ENCODE measurements at regions not wholly inside any gene's neighbourhood (a gene's known extent, or its start where the extent isn't known, plus 50 kb on each side); places are given as distances from the start of the nearest gene placed in this dataset.

DNA sequence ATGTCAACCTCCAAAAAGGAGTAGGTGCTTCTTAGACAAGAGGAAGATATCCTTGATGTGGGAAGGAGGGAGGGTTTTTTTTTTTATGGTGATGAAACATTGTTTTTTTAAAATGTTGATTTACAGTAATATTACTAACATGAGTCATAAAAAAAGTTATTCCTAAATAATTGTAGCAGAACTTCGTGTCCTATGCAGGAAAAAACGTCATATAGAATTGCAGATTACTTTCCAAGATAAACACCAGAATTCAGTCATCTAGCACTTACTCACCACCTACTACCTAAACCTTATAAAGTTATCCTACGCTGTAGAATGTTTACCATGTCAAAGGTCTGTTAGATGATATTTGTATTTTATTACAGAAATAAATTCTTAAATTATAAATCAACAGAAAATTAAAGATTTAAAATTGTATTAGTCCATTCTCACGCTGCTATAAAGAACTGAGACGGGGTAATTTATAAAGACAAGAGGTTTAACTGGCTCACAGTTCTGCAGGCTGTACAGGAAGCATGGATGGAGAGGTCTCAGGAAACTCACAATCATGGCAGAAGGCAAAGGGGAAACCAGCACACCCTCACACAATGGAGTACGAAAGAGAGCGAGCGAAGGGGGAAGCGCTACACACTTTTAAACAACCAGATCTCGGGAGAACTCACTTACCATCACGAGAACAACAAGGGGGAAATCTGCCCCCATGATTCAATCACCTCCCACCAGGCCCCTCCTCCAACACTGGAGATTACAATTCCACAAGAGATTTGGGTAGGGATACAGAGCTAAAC is 105.2 kb upstream of the NEBL start:
- no peaks in the 10 kb centered on the region for H3K36me3 Mint-ChIP-seq
- DNase-seq (no peak), ATAC-seq (replicated peaks in 1 of 4) (no peak)
- H3K27ac Mint-ChIP-seq = no peak overlapping the region
- POLR2A ChIA-PET = no interaction called here
- no peak overlapping the region for H3K4me3 ChIP-seq (ENCODE audit: control insufficient read depth in 1 of 2, extremely low read depth in 1 of 2, low read length in 1 of 2)
- H3K27me3 Mint-ChIP-seq = no peaks in the 10 kb centered on the region
- no peak overlapping the region for H3K27ac ChIP-seq (ENCODE audit: low read length)
- CTCF ChIA-PET = no interaction called here
- H3K27me3 ChIP-seq (replicated peaks in 1 of 2; ENCODE audit: control insufficient read depth in 2 of 2, extremely low read depth in 1 of 2, insufficient read depth in 2 of 2, low read length in 1 of 2) = no peaks in the 10 kb centered on the region
- H3K4me1 ChIP-seq (ENCODE audit: control insufficient read depth in 1 of 2, extremely low read depth in 1 of 2, insufficient read depth in 2 of 2, low read length in 2 of 2) = no peaks in the 10 kb centered on the region
- WGBS (ENCODE audit: insufficient coverage) = 63% methylated on average over 2 of the region's 11 CpGs
- no peaks in the 10 kb centered on the region for H3K36me3 ChIP-seq (ENCODE audit: control insufficient read depth in 2 of 2, extremely low read depth in 1 of 2, insufficient read depth in 1 of 2, low read length in 1 of 2)
- H3K9me3 ChIP-seq = no peaks in the 10 kb centered on the region
- H3K9me3 Mint-ChIP-seq = peaks cover 0 to 4% (median 0%) of the 10 kb centered on the region in 3 donors
- peaks cover 0 to 5% (median 4%) of the 10 kb centered on the region in 3 donors for H3K4me1 Mint-ChIP-seq
- no peak overlapping the region for H3K4me3 Mint-ChIP-seq

DNA sequence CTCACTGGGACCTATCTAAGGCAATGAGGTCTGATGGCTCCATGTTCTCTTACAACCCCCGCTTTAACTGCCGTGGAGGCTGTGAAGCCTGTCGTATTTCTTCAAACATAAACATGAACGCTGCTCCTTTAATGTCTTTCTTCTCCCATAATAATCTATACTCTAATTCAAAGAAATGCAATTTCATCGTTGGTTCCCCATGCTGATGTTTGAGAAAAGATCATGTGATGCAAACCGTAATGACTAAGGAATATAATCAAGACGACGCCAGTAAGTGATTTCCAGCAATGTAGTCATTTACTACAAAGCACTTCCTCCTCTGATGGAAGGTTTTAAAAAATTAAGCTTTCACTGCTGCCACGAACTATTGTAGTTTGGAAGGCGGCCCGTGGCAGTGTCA is 102.6 kb upstream of the NEBL start:
- no peaks in the 10 kb centered on the region for H3K27me3 ChIP-seq (replicated peaks in 1 of 2; ENCODE audit: control insufficient read depth in 2 of 2, extremely low read depth in 1 of 2, insufficient read depth in 2 of 2, low read length in 1 of 2)
- Mint-ChIP-seq H3K27ac (no peak overlapping the region), H3K4me1 (peaks cover 0 to 5% (median 4%) of the 10 kb centered on the region in 3 donors), H3K27me3 (no peaks in the 10 kb centered on the region), H3K4me3 (no peak overlapping the region), H3K36me3 (no peaks in the 10 kb centered on the region), H3K9me3 (peaks cover 0 to 4% (median 0%) of the 10 kb centered on the region in 3 donors)
- H3K9me3 ChIP-seq = no peaks in the 10 kb centered on the region
- POLR2A ChIA-PET = no interaction called here
- H3K27ac ChIP-seq (ENCODE audit: low read length) = no peak overlapping the region
- no CpG with 5 or more reads among the region's 11 CpGs for WGBS (ENCODE audit: insufficient coverage)
- CTCF ChIA-PET = no interaction called here
- ATAC-seq (replicated peaks in 1 of 4) (no peak), DNase-seq (no peak)
- H3K4me3 ChIP-seq (ENCODE audit: control insufficient read depth in 1 of 2, extremely low read depth in 1 of 2, low read length in 1 of 2) = no peak overlapping the region
- H3K36me3 ChIP-seq (ENCODE audit: control insufficient read depth in 2 of 2, extremely low read depth in 1 of 2, insufficient read depth in 1 of 2, low read length in 1 of 2) = no peaks in the 10 kb centered on the region
- no peaks in the 10 kb centered on the region for H3K4me1 ChIP-seq (ENCODE audit: control insufficient read depth in 1 of 2, extremely low read depth in 1 of 2, insufficient read depth in 2 of 2, low read length in 2 of 2)

DNA sequence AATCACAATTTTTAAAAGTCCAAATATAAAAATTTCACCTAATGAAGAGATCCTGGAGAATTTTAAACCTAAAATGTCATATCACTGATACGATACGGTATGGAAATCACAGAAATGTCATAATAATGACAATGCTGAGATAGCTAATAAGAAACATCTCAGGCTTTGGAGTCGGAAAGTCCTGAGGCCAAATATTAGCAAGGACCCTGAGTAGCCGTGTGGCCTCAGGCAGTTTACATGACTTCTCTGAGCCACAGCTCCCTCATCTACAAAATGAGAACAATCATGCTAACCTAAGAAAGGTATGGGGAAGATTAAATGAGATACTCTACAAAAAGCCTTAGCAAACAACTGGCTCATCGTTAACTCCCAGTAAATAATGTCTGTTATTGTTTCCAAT is 100.9 kb upstream of the NEBL start:
- Mint-ChIP-seq H3K36me3 (no peaks in the 10 kb centered on the region), H3K4me3 (no peak overlapping the region), H3K27me3 (peaks cover 0 to 1% of the 10 kb centered on the region in 2 donors), H3K27ac (no peak overlapping the region), H3K4me1 (peaks cover 0 to 5% (median 4%) of the 10 kb centered on the region in 3 donors), H3K9me3 (peaks cover 0 to 4% (median 0%) of the 10 kb centered on the region in 3 donors)
- Histone ChIP-seq H3K27ac (ENCODE audit: low read length) (no peak overlapping the region), H3K9me3 (no peaks in the 10 kb centered on the region), H3K4me1 (ENCODE audit: control insufficient read depth in 1 of 2, extremely low read depth in 1 of 2, insufficient read depth in 2 of 2, low read length in 2 of 2) (no peaks in the 10 kb centered on the region), H3K36me3 (ENCODE audit: control insufficient read depth in 2 of 2, extremely low read depth in 1 of 2, insufficient read depth in 1 of 2, low read length in 1 of 2) (no peaks in the 10 kb centered on the region), H3K4me3 (ENCODE audit: control insufficient read depth in 1 of 2, extremely low read depth in 1 of 2, low read length in 1 of 2) (no peak overlapping the region), H3K27me3 (replicated peaks in 1 of 2; ENCODE audit: control insufficient read depth in 2 of 2, extremely low read depth in 1 of 2, insufficient read depth in 2 of 2, low read length in 1 of 2) (no peaks in the 10 kb centered on the region)
- ChIA-PET POLR2A (no interaction called here), CTCF (no interaction called here)
- DNase-seq (no peak), ATAC-seq (replicated peaks in 1 of 4) (no peak)
- no CpG with 5 or more reads among the region's 5 CpGs for WGBS (ENCODE audit: insufficient coverage)

DNA sequence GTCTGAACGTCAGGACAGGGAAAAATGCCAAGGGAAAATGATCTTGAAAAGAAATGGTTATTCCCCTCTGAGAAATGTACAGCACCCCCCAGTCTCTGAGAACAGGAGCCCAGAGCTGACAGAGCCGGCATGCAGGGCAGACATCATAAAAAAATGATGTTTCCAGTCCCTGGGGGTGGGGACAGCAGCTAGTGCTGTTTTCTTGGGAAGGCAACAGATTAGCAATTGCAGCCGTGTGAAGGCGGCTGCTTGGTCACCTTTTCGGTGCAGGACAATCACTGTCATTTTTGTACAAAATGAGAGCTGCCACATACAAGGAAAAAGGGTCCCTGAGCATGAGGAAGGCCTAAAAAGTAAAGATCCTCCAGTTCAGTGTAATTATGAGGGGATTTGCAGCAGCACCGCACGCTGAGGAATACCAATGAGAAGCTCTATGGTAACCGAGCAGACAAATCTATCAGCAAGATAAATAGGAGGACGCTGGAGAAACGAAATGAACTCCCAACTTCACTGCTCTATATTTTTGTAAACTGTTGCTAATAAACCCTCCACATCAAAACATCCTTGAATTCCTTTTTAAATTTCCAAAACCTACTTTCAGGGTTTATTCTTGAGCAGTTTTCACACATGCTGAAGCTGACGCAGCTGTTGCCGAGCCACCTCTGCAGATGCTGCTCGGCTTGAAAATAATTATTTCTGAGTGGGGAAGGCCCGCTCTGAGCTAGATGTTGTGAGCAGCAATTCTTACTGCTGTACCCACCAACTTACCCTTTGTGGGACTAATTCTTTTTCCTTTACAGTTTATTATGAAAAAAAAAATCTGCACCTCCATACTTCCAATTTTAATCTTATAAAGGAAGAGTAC is 98.2 kb upstream of the NEBL start:
- H3K9me3 ChIP-seq = no peaks in the 10 kb centered on the region
- POLR2A ChIA-PET = no interaction called here
- H3K4me1 ChIP-seq (ENCODE audit: control insufficient read depth in 1 of 2, extremely low read depth in 1 of 2, insufficient read depth in 2 of 2, low read length in 2 of 2) = no peaks in the 10 kb centered on the region
- ATAC-seq (replicated peaks in 1 of 4) (no peak), DNase-seq (no peak)
- 78% methylated on average over 5 of the region's 14 CpGs for WGBS (ENCODE audit: insufficient coverage)
- Mint-ChIP-seq H3K4me3 (no peak overlapping the region), H3K27me3 (peaks cover 0 to 1% of the 10 kb centered on the region in 2 donors), H3K27ac (no peak overlapping the region), H3K9me3 (peaks cover 0 to 4% (median 0%) of the 10 kb centered on the region in 3 donors), H3K4me1 (no peaks in the 10 kb centered on the region), H3K36me3 (no peaks in the 10 kb centered on the region)
- no peak overlapping the region for H3K4me3 ChIP-seq (ENCODE audit: control insufficient read depth in 1 of 2, extremely low read depth in 1 of 2, low read length in 1 of 2)
- CTCF ChIA-PET = no interaction called here
- H3K27ac ChIP-seq (ENCODE audit: low read length) = no peak overlapping the region
- H3K36me3 ChIP-seq (ENCODE audit: control insufficient read depth in 2 of 2, extremely low read depth in 1 of 2, insufficient read depth in 1 of 2, low read length in 1 of 2) = no peaks in the 10 kb centered on the region
- H3K27me3 ChIP-seq (replicated peaks in 1 of 2; ENCODE audit: control insufficient read depth in 2 of 2, extremely low read depth in 1 of 2, insufficient read depth in 2 of 2, low read length in 1 of 2) = peaks cover 0 to 4% of the 10 kb centered on the region in 2 experiments

DNA sequence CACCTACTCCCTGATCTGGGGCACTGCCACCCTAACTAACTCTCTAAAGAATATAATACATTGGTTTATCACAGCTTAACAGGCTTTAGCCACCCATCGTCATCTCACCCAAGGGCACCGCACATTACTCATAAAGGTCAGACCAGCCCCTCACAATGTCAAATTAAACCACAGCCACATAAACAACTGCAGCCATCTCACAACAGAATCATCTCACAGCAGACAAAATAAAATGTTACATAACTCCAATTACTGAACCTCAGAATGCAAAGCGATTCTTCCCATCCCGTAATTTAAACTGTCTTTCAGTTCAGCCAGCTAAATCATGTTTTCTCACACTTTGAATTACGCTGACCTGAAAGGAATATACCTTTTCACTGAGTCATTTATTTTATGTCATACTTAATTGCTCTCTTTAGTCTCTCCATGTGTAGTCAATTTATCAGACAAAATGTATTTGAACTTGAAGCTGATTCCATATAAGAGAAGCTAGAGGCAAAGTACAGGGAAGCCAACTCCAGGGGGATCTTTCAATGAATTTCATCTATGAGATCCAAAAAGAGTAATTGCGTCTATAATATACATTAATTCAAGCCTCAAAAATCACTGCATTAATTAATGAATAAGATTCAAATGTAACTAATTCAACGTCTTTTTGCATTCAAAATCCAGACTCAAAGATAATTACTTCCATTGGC is 96.9 kb upstream of the NEBL start:
- ChIA-PET CTCF (no interaction called here), POLR2A (no interaction called here)
- Mint-ChIP-seq H3K9me3 (no peaks in the 10 kb centered on the region), H3K36me3 (no peaks in the 10 kb centered on the region), H3K4me3 (no peak overlapping the region), H3K27me3 (peaks cover 0 to 1% of the 10 kb centered on the region in 2 donors), H3K4me1 (no peaks in the 10 kb centered on the region), H3K27ac (no peak overlapping the region)
- WGBS (ENCODE audit: insufficient coverage) = 100% methylated on average over 1 of the region's 7 CpGs
- no peak overlapping the region for H3K27ac ChIP-seq (ENCODE audit: low read length)
- H3K4me1 ChIP-seq (ENCODE audit: control insufficient read depth in 1 of 2, extremely low read depth in 1 of 2, insufficient read depth in 2 of 2, low read length in 2 of 2) = no peaks in the 10 kb centered on the region
- ATAC-seq (replicated peaks in 1 of 4) (no peak), DNase-seq (no peak)
- H3K9me3 ChIP-seq = no peaks in the 10 kb centered on the region
- H3K4me3 ChIP-seq (ENCODE audit: control insufficient read depth in 1 of 2, extremely low read depth in 1 of 2, low read length in 1 of 2) = no peak overlapping the region
- H3K36me3 ChIP-seq (ENCODE audit: control insufficient read depth in 2 of 2, extremely low read depth in 1 of 2, insufficient read depth in 1 of 2, low read length in 1 of 2) = no peaks in the 10 kb centered on the region
- H3K27me3 ChIP-seq (replicated peaks in 1 of 2; ENCODE audit: control insufficient read depth in 2 of 2, extremely low read depth in 1 of 2, insufficient read depth in 2 of 2, low read length in 1 of 2) = peaks cover 0 to 4% of the 10 kb centered on the region in 2 experiments

DNA sequence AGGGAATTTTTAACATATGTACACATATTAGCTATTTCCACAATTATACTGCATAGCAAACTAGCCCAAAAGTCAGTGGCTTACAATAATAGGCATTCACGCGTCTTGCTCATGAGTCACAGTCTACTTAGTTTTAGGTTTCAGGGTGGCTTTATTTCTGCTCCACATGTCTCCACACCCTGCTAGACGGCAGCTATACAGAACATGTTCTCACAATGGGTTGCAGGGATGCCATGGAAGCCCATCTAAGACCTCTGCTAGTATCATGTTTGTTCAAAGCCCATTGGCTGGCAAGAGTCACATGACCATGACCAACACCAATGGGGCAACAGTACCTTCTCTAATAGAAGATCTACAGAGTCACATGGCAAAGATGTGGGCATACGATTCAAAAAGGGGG is 96.3 kb upstream of the NEBL start:
- DNase-seq (no peak), ATAC-seq (replicated peaks in 1 of 4) (no peak)
- Histone ChIP-seq H3K4me1 (ENCODE audit: control insufficient read depth in 1 of 2, extremely low read depth in 1 of 2, insufficient read depth in 2 of 2, low read length in 2 of 2) (no peaks in the 10 kb centered on the region), H3K36me3 (ENCODE audit: control insufficient read depth in 2 of 2, extremely low read depth in 1 of 2, insufficient read depth in 1 of 2, low read length in 1 of 2) (no peaks in the 10 kb centered on the region), H3K4me3 (ENCODE audit: control insufficient read depth in 1 of 2, extremely low read depth in 1 of 2, low read length in 1 of 2) (no peak overlapping the region), H3K27ac (ENCODE audit: low read length) (no peak overlapping the region), H3K27me3 (replicated peaks in 1 of 2; ENCODE audit: control insufficient read depth in 2 of 2, extremely low read depth in 1 of 2, insufficient read depth in 2 of 2, low read length in 1 of 2) (peaks cover 0 to 4% of the 10 kb centered on the region in 2 experiments), H3K9me3 (no peaks in the 10 kb centered on the region)
- no peak overlapping the region for H3K4me3 Mint-ChIP-seq
- H3K27me3 Mint-ChIP-seq = peaks cover 0 to 1% of the 10 kb centered on the region in 2 donors
- POLR2A ChIA-PET = interaction anchor here in 1 of 2 donors (0.7 kb wide), 1 partner anchor 1361 kb away, joined by 4 read pairs; no protein-coding TSS in a partner anchor
- no peak overlapping the region for H3K27ac Mint-ChIP-seq
- H3K9me3 Mint-ChIP-seq = peaks cover 0 to 3% (median 0%) of the 10 kb centered on the region in 3 donors
- 100% methylated on average over 1 of the region's 4 CpGs for WGBS (ENCODE audit: insufficient coverage)
- CTCF ChIA-PET = no interaction called here
- no peaks in the 10 kb centered on the region for H3K4me1 Mint-ChIP-seq
- H3K36me3 Mint-ChIP-seq = no peaks in the 10 kb centered on the region

Measured in T-cell (primary cell).